H1 (cell line): ENCODE measurements at regions not wholly inside any gene's neighbourhood (a gene's known extent, or its start where the extent isn't known, plus 50 kb on each side); places are given as distances from the start of the nearest gene placed in this dataset.
A peak's percentile ranks its signal among the peaks of the same experiment; 100 is the strongest.

ENCODE experiments used
- CTCF ChIA-PET: fragments of 300-600 bp; sonication (Branson Sonifier 250); formaldehyde crosslinking; loops from one replicate; lab custom pipeline; 2021; ENCODE audit not compliant: partially characterized antibody; lab: Charles Lee
- POLR2A ChIA-PET: fragments of 300-600 bp; sonication (Branson Sonifier 250); formaldehyde crosslinking; loops from one replicate; lab custom pipeline; 2021; ENCODE audit warnings: inconsistent platforms; ENCODE audit not compliant: partially characterized antibody; lab: Charles Lee
- DNase-seq, 2 experiments: peaks; one replicate each; pipeline versions ENCODE4 v3.0.0 to v3.0.0-alpha.2; 2010 to 2022; ENCODE audit warnings: low spot score in 2 of 2, low read depth in 1 of 2, mixed read lengths in 1 of 2
- FAIRE-seq: peaks from 2 replicates; lab custom pipeline; 2011; peaks lifted over from hg19 to GRCh38; lab: Jason Lieb, UNC
- H2AFZ ChIP-seq: 2 replicates; pipeline ENCODE4 v1.8.1; 2012; ENCODE audit warnings: low read length, inconsistent platforms
- H2AK5ac ChIP-seq: 2 replicates; pipeline ENCODE4 v1.6.1; 2013; ENCODE audit warnings: low read depth, low read length
- H2BK120ac ChIP-seq: replicated peaks from 2 replicates; pipeline ENCODE3; 2013; ENCODE audit warnings: low read depth, low read length, inconsistent platforms
- H2BK12ac ChIP-seq: 2 replicates; pipeline ENCODE4 v1.6.1; 2013; ENCODE audit warnings: low read depth, low read length
- H2BK15ac ChIP-seq: 2 replicates; pipeline ENCODE4 v1.6.1; 2013; ENCODE audit warnings: low read length
- H2BK20ac ChIP-seq: 2 replicates; pipeline ENCODE4 v1.6.1; 2013; ENCODE audit warnings: low read length
- H2BK5ac ChIP-seq: 2 replicates; pipeline ENCODE4 v1.6.1; 2013; ENCODE audit warnings: low read depth, low read length
- H3K14ac ChIP-seq: 2 replicates; pipeline ENCODE4 v1.6.1; 2013; ENCODE audit warnings: inconsistent platforms; ENCODE audit not compliant: insufficient read length
- H3K18ac ChIP-seq: 2 replicates; pipeline ENCODE4 v1.6.1; 2013; ENCODE audit warnings: low read length; ENCODE audit errors: extremely low read depth
- H3K23ac ChIP-seq: 2 replicates; pipeline ENCODE4 v1.6.1; 2013; ENCODE audit warnings: inconsistent platforms; ENCODE audit not compliant: insufficient read length
- H3K23me2 ChIP-seq: 2 replicates; pipeline ENCODE4 v1.6.1; 2013; ENCODE audit warnings: low read depth, low read length
- H3K27ac ChIP-seq: 2 replicates; pipeline ENCODE4 v1.6.1; 2011; ENCODE audit warnings: low read depth, low read length, inconsistent platforms
- H3K27me3 ChIP-seq, 4 experiments: replicated peaks in 1 of 4; 1 replicate in 1 of 4; 2 replicates in 3 of 4; pipeline versions ENCODE4 v1.6.1 to v1.8.1; 2011 to 2013; ENCODE audit warnings: low read length in 3 of 4, mild to moderate bottlenecking in 3 of 4, inconsistent platforms in 2 of 4, mixed read lengths in 2 of 4, moderate library complexity in 1 of 4; ENCODE audit not compliant: control insufficient read depth in 3 of 4, insufficient read depth in 3 of 4; ENCODE audit errors: extremely low read depth in 1 of 4
- H3K36me3 ChIP-seq, 4 experiments: 2 replicates each; pipeline versions ENCODE4 v1.6.1 to v1.8.1; 2011 to 2013; ENCODE audit warnings: mild to moderate bottlenecking in 4 of 4, low read length in 3 of 4, moderate library complexity in 2 of 4, control low read depth in 1 of 4, inconsistent platforms in 1 of 4; ENCODE audit not compliant: insufficient read depth in 4 of 4, control insufficient read depth in 2 of 4
- H3K4ac ChIP-seq: replicated peaks from 2 replicates; pipeline ENCODE3; 2013; ENCODE audit warnings: low read length, low read depth, mixed read lengths, inconsistent platforms; ENCODE audit not compliant: insufficient read length
- H3K4me1 ChIP-seq, 4 experiments: replicated peaks in 1 of 4; 1 replicate in 1 of 4; 2 replicates in 3 of 4; pipeline versions ENCODE4 v1.6.1 to v1.8.1; 2011 to 2013; ENCODE audit warnings: low read length in 3 of 4, inconsistent platforms in 2 of 4, mixed read lengths in 1 of 4; ENCODE audit not compliant: insufficient read depth in 4 of 4, control insufficient read depth in 3 of 4
- H3K4me2 ChIP-seq, 2 experiments: 2 replicates each; pipeline versions ENCODE4 v1.6.1 to v1.8.1; 2011 to 2013; ENCODE audit warnings: low read depth in 2 of 2, low read length in 2 of 2, control low read depth in 1 of 2, inconsistent platforms in 1 of 2, mild to moderate bottlenecking in 1 of 2; ENCODE audit not compliant: insufficient read depth in 1 of 2
- H3K4me3 ChIP-seq, 4 experiments: fragments of 200-600, 300-600 bp in 1 of 4; sonication (generic), shearing (Covaris generic), sonication (Bioruptor Twin) in 1 of 4; 2 replicates each; pipeline versions ENCODE4 v1.5.1 to v1.8.1; 2011 to 2016; ENCODE audit warnings: low read length in 4 of 4, low read depth in 3 of 4, control low read depth in 2 of 4, inconsistent platforms in 2 of 4, mild to moderate bottlenecking in 2 of 4, mixed read lengths in 1 of 4, moderate library complexity in 1 of 4; ENCODE audit not compliant: insufficient read depth in 2 of 4; ENCODE audit errors: extremely low read depth in 1 of 4
- H3K56ac ChIP-seq: replicated peaks from 2 replicates; pipeline ENCODE3; 2013; ENCODE audit warnings: low read depth, mild to moderate bottlenecking, mixed read lengths, low read length, inconsistent platforms; ENCODE audit not compliant: insufficient read length
- H3K79me1 ChIP-seq: 2 replicates; pipeline ENCODE4 v1.6.1; 2013; ENCODE audit warnings: low read depth, low read length, control low read depth
- H3K79me2 ChIP-seq, 2 experiments: 2 replicates each; pipeline versions ENCODE4 v1.6.1 to v1.8.1; 2012 to 2013; ENCODE audit warnings: low read length in 2 of 2, mild to moderate bottlenecking in 2 of 2, inconsistent platforms in 1 of 2; ENCODE audit not compliant: insufficient read depth in 2 of 2, control insufficient read depth in 1 of 2
- H3K9ac ChIP-seq, 4 experiments: replicated peaks in 1 of 4; 1 replicate in 1 of 4; 2 replicates in 3 of 4; pipeline versions ENCODE4 v1.6.1 to v1.8.1; 2011 to 2013; ENCODE audit warnings: low read depth in 3 of 4, low read length in 3 of 4, control low read depth in 2 of 4, mild to moderate bottlenecking in 2 of 4, moderate library complexity in 2 of 4, inconsistent platforms in 1 of 4; ENCODE audit errors: extremely low read depth in 1 of 4
- H3K9me3 ChIP-seq, 2 experiments: 2 replicates each; pipeline versions ENCODE4 v1.6.1 to v1.8.1; 2012 to 2013; ENCODE audit warnings: mild to moderate bottlenecking in 2 of 2, moderate library complexity in 2 of 2, control low read depth in 1 of 2, inconsistent platforms in 1 of 2, low read depth in 1 of 2, low read length in 1 of 2, mixed read lengths in 1 of 2; ENCODE audit not compliant: insufficient read depth in 2 of 2
- H4K20me1 ChIP-seq, 2 experiments: replicated peaks in 1 of 2; 2 replicates each; pipeline versions ENCODE3 to v1.8.1; 2011 to 2013; ENCODE audit warnings: inconsistent platforms in 2 of 2, low read length in 2 of 2, mild to moderate bottlenecking in 1 of 2; ENCODE audit not compliant: insufficient read depth in 2 of 2, control insufficient read depth in 1 of 2
- H4K5ac ChIP-seq: 2 replicates; pipeline ENCODE4 v1.6.1; 2013; ENCODE audit warnings: low read length, low read depth, mixed read lengths, inconsistent platforms; ENCODE audit not compliant: insufficient read length
- H4K8ac ChIP-seq: 2 replicates; pipeline ENCODE4 v1.8.0; 2013; ENCODE audit warnings: mild to moderate bottlenecking, moderate library complexity, low read length, inconsistent platforms; ENCODE audit not compliant: insufficient read depth; ENCODE audit errors: extremely low read depth
- H4K91ac ChIP-seq: replicated peaks from 2 replicates; pipeline ENCODE3; 2013; ENCODE audit warnings: low read length, mixed read lengths, inconsistent platforms; ENCODE audit not compliant: insufficient read length
- CBX5 ChIP-seq: fragments of 300-800, 300-1000 bp; sonication (generic); IDR thresholded peaks from 2 replicates; pipeline ENCODE4 v1.7.1; 2016; ENCODE audit warnings: antibody characterized with exemption, low read length, low read depth
- CHD1 ChIP-seq: IDR thresholded peaks from 2 replicates; pipeline ENCODE4 v1.6.1; 2012; ENCODE audit warnings: low read depth, low read length, improper control_type of control experiment
- GABPA ChIP-seq: IDR thresholded peaks from 2 replicates; pipeline ENCODE4 v1.6.1; 2011; ENCODE audit warnings: mild to moderate bottlenecking, low read length, moderate library complexity, borderline replicate concordance; ENCODE audit not compliant: insufficient read depth
- JUN ChIP-seq: IDR thresholded peaks from 2 replicates; pipeline ENCODE4 v1.6.1; 2011; ENCODE audit warnings: low read depth, mild to moderate bottlenecking, improper control_type of control experiment, low read length
- NANOG ChIP-seq: IDR thresholded peaks from 2 replicates; pipeline ENCODE4 v1.6.1; 2011; ENCODE audit warnings: low read length, low read depth, mild to moderate bottlenecking, inconsistent platforms; ENCODE audit not compliant: insufficient read depth, poor library complexity, severe bottlenecking
- RAD21 ChIP-seq, 2 experiments: IDR thresholded peaks in 1 of 2; conservative IDR thresholded peaks in 1 of 2; 2 replicates each; pipeline ENCODE4 v1.6.1; 2011; ENCODE audit warnings: low read depth in 2 of 2, low read length in 2 of 2, improper control_type of control experiment in 1 of 2, inconsistent platforms in 1 of 2, mild to moderate bottlenecking in 1 of 2, moderate library complexity in 1 of 2
- SIN3A ChIP-seq, 2 experiments: IDR thresholded peaks in 1 of 2; conservative IDR thresholded peaks in 1 of 2; 2 replicates each; pipeline ENCODE4 v1.6.1; 2011 to 2012; ENCODE audit warnings: low read length in 2 of 2, improper control_type of control experiment in 1 of 2, low read depth in 1 of 2, mild to moderate bottlenecking in 1 of 2
- SUZ12 ChIP-seq: fragments of 200-600 bp; sonication (generic); IDR thresholded peaks from 2 replicates; pipeline ENCODE4 v1.6.1; 2012; ENCODE audit warnings: mild to moderate bottlenecking, inconsistent platforms, low read length, moderate library complexity, mixed read lengths
- WGBS, 2 experiments: shearing (Covaris generic) in 1 of 2; methylation state at CpG; one replicate each; pipeline versions ENCODE4 v1.1.6 to v1.1.7; 2013 to 2015; ENCODE audit warnings: low lambda C conversion rate in 2 of 2, mixed read lengths in 2 of 2, inconsistent platforms in 1 of 2, low coverage in 1 of 2, missing lambda C conversion rate in 1 of 2; ENCODE audit not compliant: insufficient replicate concordance in 2 of 2, insufficient coverage in 1 of 2, insufficient read length in 1 of 2; ENCODE audit errors: extremely low coverage in 1 of 2, missing lambda C conversion rate in 1 of 2; 5-methylcytosine and 5-hydroxymethylcytosine counted together
- TF ChIP-seq, protein P1 (sequence below): IDR thresholded peaks from 2 replicates; pipeline ENCODE4 v1.6.1; 2011; ENCODE audit warnings: low read length, improper control_type of control experiment

DNA sequence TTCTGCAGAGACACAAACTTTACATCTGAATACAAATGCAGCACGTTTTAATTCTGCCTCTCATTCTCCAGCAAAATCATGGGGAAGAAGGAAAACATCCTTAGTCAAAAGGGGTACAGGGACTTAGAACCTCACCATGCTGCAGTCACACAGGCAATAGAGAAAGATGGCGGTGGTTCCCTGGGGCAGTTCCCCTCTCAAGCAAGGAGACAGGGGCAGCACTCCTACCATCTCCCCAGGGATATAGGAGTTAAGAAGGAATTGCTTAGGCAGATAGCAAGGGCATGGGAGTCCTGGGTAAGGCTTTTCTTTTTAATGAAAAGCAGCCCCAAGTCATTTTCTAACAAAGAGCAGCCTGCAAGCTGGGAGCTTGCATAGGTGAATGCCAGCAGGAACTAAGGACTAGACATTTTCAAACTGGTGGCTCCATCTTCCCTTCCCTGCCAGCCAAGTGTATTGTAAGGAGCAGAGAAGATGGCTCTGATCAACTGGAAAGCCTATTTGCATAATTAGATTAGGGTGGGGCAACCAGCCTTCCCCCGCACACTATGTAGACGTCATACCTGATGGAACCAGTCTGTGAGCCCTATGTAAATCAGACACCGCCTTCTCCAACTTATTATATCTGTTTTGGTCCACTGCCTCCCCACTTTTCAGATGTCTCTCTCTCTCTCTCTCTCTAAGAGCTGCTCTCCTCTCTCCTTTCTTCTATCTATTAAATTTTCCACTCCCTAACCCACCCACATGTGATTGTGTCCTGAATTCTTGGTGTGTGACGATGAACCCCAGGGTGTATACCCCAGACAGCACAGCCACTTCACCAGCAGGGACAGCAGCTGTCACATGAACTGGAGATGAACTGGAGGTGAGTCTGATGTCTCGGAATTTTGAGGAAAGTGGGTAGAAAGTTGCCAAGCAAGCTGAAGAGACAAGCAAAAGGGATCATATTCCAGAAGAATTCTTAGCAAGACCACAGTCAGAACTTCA is 514.5 kb downstream of the IRS2 start:
- Histone ChIP-seq H3K79me1 (no peaks in the 10 kb centered on the region), H3K18ac (no peak overlapping the region), H3K4me1 (peaks cover 1 to 9% (median 7%) of the 10 kb centered on the region in 4 experiments; a peak in 5 of 7 replicates), H3K56ac (no peak overlapping the region), H2BK12ac (peak overlapping the region; percentile 96; the same call in 1 of the 2 replicates), H2AK5ac (peak overlapping the region; percentile 24; the same call in 1 of the 2 replicates), H4K8ac (no peak overlapping the region), H3K4me3 (peak overlapping the region in 1 of 4 experiments; percentile 9; a peak in 1 of 8 replicates), H3K9ac (no peak overlapping the region), H4K20me1 (no peaks in the 10 kb centered on the region), H3K14ac (no peak overlapping the region), H2BK5ac (peak overlapping the region; percentile 86), H3K23me2 (no peaks in the 10 kb centered on the region), H2BK120ac (peak overlapping the region; percentile 15), H2BK15ac (no peak overlapping the region), H3K4me2 (0 out of 4 replicates have a peak overlapping the region, but pooled peaks of 1 of the 2 experiments have one; percentile 11), H3K9me3 (no peaks in the 10 kb centered on the region), H4K5ac (no peak overlapping the region), H3K23ac (no peak overlapping the region), H2BK20ac (0 out of 2 replicates have a peak overlapping the region, but pooled peaks have one; percentile 19), H3K27me3 (no peaks in the 10 kb centered on the region), H3K27ac (no peak overlapping the region), H2AFZ (peak overlapping the region; percentile 53; the same call in 1 of the 2 replicates), H3K36me3 (peaks cover 0 to 2% (median 0%) of the 10 kb centered on the region in 4 experiments; a peak in 1 of 8 replicates), H3K4ac (no peak overlapping the region), H4K91ac (no peak overlapping the region), H3K79me2 (no peaks in the 10 kb centered on the region)
- FAIRE-seq = no peak
- ChIA-PET CTCF (interaction anchor here (0.6 kb wide), 1 partner anchor 79 kb away, joined by 3 read pairs; no protein-coding TSS in a partner anchor), POLR2A (no interaction called here)
- no peak for DNase-seq
- WGBS, 2 experiments = 89% methylated on average over 7 of the region's 7 CpGs; no CpG with 5 or more reads in 1 of the 2 experiments
- TF ChIP-seq JUN (no peak), SIN3A (conservative IDR thresholded peaks at IDR 0.05 in 1 of 2, IDR thresholded peaks at IDR 0.05 in 1 of 2; ENCODE audit: low read depth in 1 of 2, low read length in 2 of 2) (no peak), SUZ12 (no peak), CHD1 (no peak), CBX5 (no peak), NANOG (no peak), GABPA (no peak), RAD21 (IDR thresholded peaks at IDR 0.05 in 1 of 2, conservative IDR thresholded peaks at IDR 0.05 in 1 of 2; ENCODE audit: low read depth in 2 of 2, low read length in 2 of 2) (no peak)
- TF ChIP-seq, protein P1, sequence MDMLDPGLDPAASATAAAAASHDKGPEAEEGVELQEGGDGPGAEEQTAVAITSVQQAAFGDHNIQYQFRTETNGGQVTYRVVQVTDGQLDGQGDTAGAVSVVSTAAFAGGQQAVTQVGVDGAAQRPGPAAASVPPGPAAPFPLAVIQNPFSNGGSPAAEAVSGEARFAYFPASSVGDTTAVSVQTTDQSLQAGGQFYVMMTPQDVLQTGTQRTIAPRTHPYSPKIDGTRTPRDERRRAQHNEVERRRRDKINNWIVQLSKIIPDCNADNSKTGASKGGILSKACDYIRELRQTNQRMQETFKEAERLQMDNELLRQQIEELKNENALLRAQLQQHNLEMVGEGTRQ = no peak
